Right atrium auricular region (tissue), 2 donors: ENCODE measurements at regions not wholly inside any gene's neighbourhood (a gene's known extent, or its start where the extent isn't known, plus 50 kb on each side); places are given as distances from the start of the nearest gene placed in this dataset.
"Not testable (repeated sequence)": the region's sequence is repeated elsewhere in the genome, so short reads cannot be mapped to it uniquely, and the experiment has no call there.

ENCODE experiments used
- DNase-seq: peaks from one replicate; pipeline ENCODE4 v3.0.0-alpha.2; 2019; ENCODE audit warnings: low spot score
- H3K27ac ChIP-seq, 2 donors: fragments of 200-600 bp; sonication (generic); 1 replicate in 1 of 2; 2 replicates in 1 of 2; pipeline ENCODE4 v1.5.1; 2016 to 2019
- H3K27me3 ChIP-seq, 2 donors: fragments of 200-600 bp; sonication (generic); one replicate each; pipeline versions ENCODE4 v1.5.1 to v1.6.0; 2017 to 2019
- H3K36me3 ChIP-seq: fragments of 200-600 bp; sonication (generic); one replicate; pipeline ENCODE4 v1.5.1; 2016
- H3K4me1 ChIP-seq, 2 donors: fragments of 200-600 bp; sonication (generic); one replicate each; pipeline versions ENCODE4 v1.5.1 to v1.6.0; 2017 to 2019
- H3K4me3 ChIP-seq, 2 donors: fragments of 200-600 bp; sonication (generic); 1 replicate in 1 of 2; 2 replicates in 1 of 2; pipeline ENCODE4 v1.5.1; 2017 to 2019; ENCODE audit warnings: mild to moderate bottlenecking in 1 of 2, moderate library complexity in 1 of 2
- H3K9me3 ChIP-seq, 2 donors: fragments of 200-600 bp; sonication (generic); one replicate each; pipeline ENCODE4 v1.5.1; 2019
- CTCF ChIP-seq, 2 donors: fragments of 200-600 bp; sonication (generic); IDR thresholded peaks; one replicate each; pipeline ENCODE4 v1.5.1; 2019; ENCODE audit warnings: antibody characterized with exemption in 2 of 2

GRCh38 chr1:224023122-224023521 lies 90.8 kb upstream of the FBXO28 start:
- not testable (repeated sequence) for DNase-seq, H3K9me3 ChIP-seq, H3K4me1 ChIP-seq, H3K36me3 ChIP-seq, H3K4me3 ChIP-seq, H3K27ac ChIP-seq, H3K27me3 ChIP-seq

- DNase-seq, H3K9me3 ChIP-seq, H3K36me3 ChIP-seq, H3K4me1 ChIP-seq, H3K27me3 ChIP-seq, H3K4me3 ChIP-seq: not testable (repeated sequence)
- peak overlapping the region in 1 of 2 donors; percentile 16 for H3K27ac ChIP-seq
These were observed 91.5 kb upstream of the FBXO28 start for GRCh38 chr1:224022249-224022970.

DNA sequence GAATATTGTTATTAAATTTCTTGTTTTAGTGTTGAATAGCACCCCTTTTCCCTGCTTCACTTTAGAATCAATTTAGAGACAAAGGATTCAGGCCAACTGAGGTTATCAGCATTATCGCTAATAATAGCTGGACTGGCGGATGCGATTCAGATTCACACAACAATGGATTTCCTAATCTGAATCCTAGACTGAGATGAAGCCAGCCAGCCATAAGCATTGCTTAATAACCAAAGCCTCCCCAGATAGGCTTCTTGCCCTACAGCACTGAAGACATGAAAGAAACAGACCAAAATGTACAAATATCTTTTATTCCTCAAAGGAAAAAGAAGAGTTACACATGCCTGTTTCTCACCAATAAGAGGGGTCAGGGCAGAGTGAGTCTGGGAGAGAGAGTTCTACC lies 94.0 kb upstream of the FBXO28 start:
- not testable (repeated sequence) for H3K27ac ChIP-seq, H3K9me3 ChIP-seq, H3K36me3 ChIP-seq, H3K4me3 ChIP-seq, DNase-seq, H3K27me3 ChIP-seq, H3K4me1 ChIP-seq

DNA sequence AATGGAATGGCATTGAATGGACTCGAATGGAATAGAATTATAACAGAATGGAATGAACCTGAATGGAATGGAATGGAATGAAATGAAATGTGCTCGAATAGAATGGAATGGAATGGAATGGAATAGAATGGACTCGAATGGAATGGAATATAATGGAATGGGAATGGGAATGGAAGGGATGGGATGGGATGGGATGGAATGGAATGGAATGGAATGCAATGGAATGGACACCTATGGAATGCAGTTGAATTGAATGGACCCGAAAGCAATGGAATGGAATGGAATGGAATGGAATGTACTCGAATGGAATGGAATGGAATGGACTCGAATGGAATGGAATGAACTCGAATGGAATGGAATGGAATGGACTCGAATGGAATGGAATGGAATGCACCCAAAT lies 98.1 kb upstream of the FBXO28 start:
- not testable (repeated sequence) for H3K4me3 ChIP-seq, H3K4me1 ChIP-seq, H3K36me3 ChIP-seq, H3K9me3 ChIP-seq, H3K27ac ChIP-seq, H3K27me3 ChIP-seq, DNase-seq

DNA sequence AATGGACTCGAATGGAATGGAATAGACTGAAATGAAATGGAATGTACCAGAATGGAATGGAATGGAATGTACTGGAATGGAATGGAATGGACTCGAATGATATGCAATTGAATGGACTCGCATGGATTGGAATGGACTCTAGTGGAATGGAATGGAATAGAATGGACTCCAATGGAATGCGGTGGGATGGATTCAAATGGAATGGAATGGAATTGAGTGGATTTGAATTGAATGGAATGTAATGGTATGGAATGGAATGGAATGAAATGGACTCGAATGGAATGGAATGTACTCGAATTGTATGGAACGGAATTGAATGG lies 99.6 kb upstream of the FBXO28 start:
- no peaks in the 10 kb centered on the region for H3K4me1 ChIP-seq
- no peaks in the 10 kb centered on the region for H3K27me3 ChIP-seq
- H3K4me3 ChIP-seq: no peak overlapping the region
- H3K9me3 ChIP-seq: peaks cover 0 to 7% of the 10 kb centered on the region in 2 donors
- H3K36me3 ChIP-seq: no peaks in the 10 kb centered on the region
- DNase-seq: no peak
- H3K27ac ChIP-seq: no peak overlapping the region
- TF ChIP-seq CTCF (IDR thresholded peaks at IDR 0.05): no peak

- H3K4me1 ChIP-seq, H3K36me3 ChIP-seq, H3K27me3 ChIP-seq, H3K27ac ChIP-seq, H3K4me3 ChIP-seq, H3K9me3 ChIP-seq, DNase-seq: not testable (repeated sequence)
These were observed 100.1 kb upstream of the FBXO28 start for GRCh38 chr1:224013626-224014329.

GRCh38 chr1:224012807-224013434 lies 101.0 kb upstream of the FBXO28 start:
- H3K27me3 ChIP-seq, H3K27ac ChIP-seq, H3K9me3 ChIP-seq, H3K4me3 ChIP-seq, H3K4me1 ChIP-seq, DNase-seq, H3K36me3 ChIP-seq: not testable (repeated sequence)

- H3K36me3 ChIP-seq, H3K4me1 ChIP-seq: not testable (repeated sequence)
These were observed 101.7 kb upstream of the FBXO28 start for GRCh38 chr1:224012162-224012561.

GRCh38 chr1:224011751-224012150 lies 102.2 kb upstream of the FBXO28 start:
- not testable (repeated sequence) for H3K27ac ChIP-seq, DNase-seq, H3K27me3 ChIP-seq, H3K4me1 ChIP-seq, H3K9me3 ChIP-seq, H3K36me3 ChIP-seq, H3K4me3 ChIP-seq

More at GRCh38 chr1:224012162-224012561, 101.7 kb upstream of the FBXO28 start:
- H3K27me3 ChIP-seq, H3K9me3 ChIP-seq, H3K27ac ChIP-seq, H3K4me3 ChIP-seq, DNase-seq: not testable (repeated sequence)

DNA sequence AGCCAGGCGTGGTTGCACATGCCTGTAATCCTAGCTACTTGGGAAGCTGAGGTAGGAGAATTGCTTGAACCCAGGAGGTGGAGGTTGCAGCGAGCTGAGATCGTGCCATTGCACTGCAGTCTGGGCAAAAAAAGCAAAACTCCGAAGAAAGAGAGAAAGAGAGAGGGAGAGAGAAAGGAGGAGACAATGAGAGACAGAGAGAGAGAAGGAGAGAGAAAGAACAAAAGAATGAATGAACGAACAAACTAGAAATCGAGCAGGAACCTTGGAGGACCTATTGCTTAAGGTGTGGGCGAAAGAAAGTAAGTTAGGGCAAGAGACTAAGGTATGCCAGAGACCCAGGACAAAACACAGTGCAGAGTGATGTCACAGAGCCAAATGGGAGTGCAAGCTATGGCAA lies 102.8 kb upstream of the FBXO28 start:
- DNase-seq, H3K27me3 ChIP-seq, H3K27ac ChIP-seq, H3K4me1 ChIP-seq, H3K36me3 ChIP-seq, H3K9me3 ChIP-seq, H3K4me3 ChIP-seq: not testable (repeated sequence)

DNA sequence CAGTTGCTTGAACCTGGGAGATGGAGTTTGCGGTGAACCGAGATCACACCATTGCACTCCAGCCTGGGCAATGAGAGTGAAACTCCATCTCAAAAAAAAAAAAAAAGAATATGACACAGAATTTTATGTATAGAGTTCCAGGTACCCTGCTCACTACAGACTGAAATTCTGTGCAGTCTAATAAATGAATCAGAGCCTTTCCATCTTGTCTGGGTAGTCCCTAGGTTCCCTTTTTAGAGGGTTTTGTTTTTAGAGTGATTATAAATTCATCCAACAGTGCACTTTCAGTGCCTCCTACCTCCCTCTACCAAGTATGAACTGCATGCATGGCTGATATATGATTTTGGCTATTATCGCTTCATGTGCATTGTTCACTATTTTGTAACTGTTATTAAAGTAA lies 107.9 kb upstream of the FBXO28 start:
- not testable (repeated sequence) for H3K27ac ChIP-seq, H3K36me3 ChIP-seq, DNase-seq, H3K9me3 ChIP-seq, H3K4me1 ChIP-seq, H3K4me3 ChIP-seq, H3K27me3 ChIP-seq
